Heart left ventricle (tissue), 16 donors: ENCODE measurements at regions not wholly inside any gene's neighbourhood (a gene's known extent, or its start where the extent isn't known, plus 50 kb on each side); places are given as distances from the start of the nearest gene placed in this dataset.

Experiments used
- ATAC-seq, 4 donors: fragments of 200-7000 bp; cut with Tn5 transposase; one replicate each; pipeline ENCODE4 v1.9.1; 2020 to 2022; ENCODE audit warnings: moderate library complexity in 4 of 4, mild to moderate bottlenecking in 3 of 4, moderate number of reproducible peaks in 1 of 4
- DNase-seq, 5 donors: peaks; one replicate each; pipeline ENCODE4 v3.0.0-alpha.2; 2020
- H3K27ac ChIP-seq, 12 donors: fragments of 200-600 bp; sonication (generic) in 4 of 12; one replicate each; pipeline versions ENCODE4 v1.5.0 to v1.8.0; 2016 to 2022; ENCODE audit warnings: mild to moderate bottlenecking in 2 of 12
- H3K27me3 ChIP-seq, 9 donors: fragments of 200-600 bp; sonication (generic) in 2 of 9; one replicate each; pipeline versions ENCODE4 v1.5.1 to v1.8.0; 2016 to 2022; ENCODE audit warnings: mild to moderate bottlenecking in 3 of 9
- H3K36me3 ChIP-seq, 9 donors: fragments of 200-600 bp; sonication (generic) in 2 of 9; one replicate each; pipeline versions ENCODE4 v1.5.0 to v1.8.0; 2018 to 2022; ENCODE audit warnings: mild to moderate bottlenecking in 2 of 9
- H3K4me1 ChIP-seq, 12 donors: fragments of 200-600 bp; sonication (generic) in 4 of 12; one replicate each; pipeline versions ENCODE4 v1.5.0 to v1.8.0; 2016 to 2022; ENCODE audit warnings: mild to moderate bottlenecking in 3 of 12
- H3K4me3 ChIP-seq, 12 donors: fragments of 200-600 bp; sonication (generic) in 4 of 12; one replicate each; pipeline versions ENCODE4 v1.5.0 to v1.8.0; 2017 to 2022; ENCODE audit warnings: mild to moderate bottlenecking in 9 of 12, moderate library complexity in 4 of 12
- H3K9me3 ChIP-seq, 12 donors: fragments of 200-600 bp; sonication (generic) in 4 of 12; one replicate each; pipeline versions ENCODE4 v1.5.0 to v1.8.0; 2016 to 2022; ENCODE audit warnings: mild to moderate bottlenecking in 1 of 12
- CTCF ChIP-seq, 12 donors: fragments of 200-600 bp; sonication (generic) in 4 of 12; IDR thresholded peaks; one replicate each; pipeline versions ENCODE4 v1.5.0 to v1.8.0; 2018 to 2022; ENCODE audit warnings: antibody characterized with exemption in 12 of 12, mild to moderate bottlenecking in 5 of 12
- POLR2A ChIP-seq, 2 donors: fragments of 450-650 bp; IDR thresholded peaks; one replicate each; pipeline ENCODE4 v1.6.1; 2017; ENCODE audit warnings: antibody characterized with exemption in 2 of 2, mild to moderate bottlenecking in 2 of 2, moderate library complexity in 2 of 2
- WGBS, 4 donors: extraction: QIAGEN DNeasy Blood & Tissue Kit in 2 of 4; methylation state at CpG; one replicate each; pipeline versions ENCODE4 v1.1.5 to v1.1.7; 2013 to 2018; 5-methylcytosine and 5-hydroxymethylcytosine counted together
- intact Hi-C, 10 donors: fragments of 100-400 bp; cut with DNase I; formaldehyde crosslinking; loops; one replicate each; pipeline versions ENCODE4 v1.11.1 to v1.14.2; 2022
- donor health status: ischemic (EF 13 %, LVEDD 7.1; RV severe dilation, severe dysfunction).
- donor health status: healthy with polysubstance abuse.
- donor health status: DM: no; HTN: yes; CAD: no.
- donor health status: DM: no; HTN: no; CAD: no.
- donor health status: ischemic (EF 25% LVEDD 6.9; RV normal size, moderate dysfunction).
- donor health status: ischemic (EF 25% LVEDD 5.7; RV mildly dilated, moderate dysfunction).
- donor health status: healthy.
- donor health status: DM: yes; HTN: yes; CAD: no.
- donor health status: ischemic (EF 35%, LVEDD 5.7; RV mildly dilated, moderate dysfunction).
- donor health status: nonischemic (EF 11% LVEDD 7.7; RV severe dilation, severe dysfunction).
- donor health status: DM: yes; HTN: yes; CAD: no.
- donor health status: PGD.
- donor health status: ischemic (EF 29% LVEDD 5.4; RV normal size, mild dysfunction).
- donor health status: nonischemic (EF 23%, LVEDD 6.1; RV moderate dilation, normal function).

GRCh38 chrX:98448524-98448923 is 1564.8 kb downstream of the RPA4 start:
- ATAC-seq (no peak), DNase-seq (no peak)
- TF ChIP-seq POLR2A (IDR thresholded peaks at IDR 0.05) (no peak), CTCF (IDR thresholded peaks at IDR 0.05) (no peak)
- Histone ChIP-seq H3K27me3 (no peaks in the 10 kb centered on the region), H3K9me3 (peaks cover 0 to under 1% (median 0%) of the 10 kb centered on the region in 12 donors), H3K36me3 (no peaks in the 10 kb centered on the region), H3K4me1 (no peaks in the 10 kb centered on the region), H3K4me3 (no peak overlapping the region), H3K27ac (no peak overlapping the region)
- WGBS, 4 donors = 82 to 89% (median 87%) methylated on average over 4 of the region's 4 CpGs
- intact Hi-C loops = loop anchor here in 1 of 10 donors (2.0 kb wide), 1 partner anchor 28 kb away; no protein-coding TSS in a partner anchor

- no peak overlapping the region for H3K27ac ChIP-seq
- 56 to 95% (median 85%) methylated on average over 1 of the region's 1 CpG for WGBS, 4 donors
- ATAC-seq (no peak), DNase-seq (no peak)
- no peaks in the 10 kb centered on the region for H3K4me1 ChIP-seq
- H3K9me3 ChIP-seq = no peaks in the 10 kb centered on the region
- no peak overlapping the region for H3K4me3 ChIP-seq
- no peaks in the 10 kb centered on the region for H3K36me3 ChIP-seq
- intact Hi-C loops = no loop called here
- TF ChIP-seq CTCF (IDR thresholded peaks at IDR 0.05) (no peak), POLR2A (IDR thresholded peaks at IDR 0.05) (no peak)
- H3K27me3 ChIP-seq = no peaks in the 10 kb centered on the region
Observed at GRCh38 chrX:98452456-98452855, 1568.7 kb downstream of the RPA4 start.

- intact Hi-C loops = no loop called here
- 45 to 54% (median 50%) methylated on average over 1 of the region's 1 CpG for WGBS, 4 donors
- DNase-seq (no peak), ATAC-seq (no peak)
- no peak for TF ChIP-seq CTCF (IDR thresholded peaks at IDR 0.05)
- no peak for TF ChIP-seq POLR2A (IDR thresholded peaks at IDR 0.05)
- no peak overlapping the region for H3K27ac ChIP-seq
- H3K36me3 ChIP-seq = no peaks in the 10 kb centered on the region
- H3K27me3 ChIP-seq = peaks cover 0 to 5% (median 0%) of the 10 kb centered on the region in 9 donors
- no peaks in the 10 kb centered on the region for H3K4me1 ChIP-seq
- no peak overlapping the region for H3K4me3 ChIP-seq
- H3K9me3 ChIP-seq = no peaks in the 10 kb centered on the region
Observed at GRCh38 chrX:98459669-98460068, 1576.0 kb downstream of the RPA4 start.

- no peak overlapping the region for H3K4me3 ChIP-seq
- no peaks in the 10 kb centered on the region for H3K36me3 ChIP-seq
- no peaks in the 10 kb centered on the region for H3K9me3 ChIP-seq
- WGBS, 4 donors = 80 to 86% (median 83%) methylated on average over 4 of the region's 4 CpGs
- TF ChIP-seq POLR2A (IDR thresholded peaks at IDR 0.05) = no peak
- no peak for TF ChIP-seq CTCF (IDR thresholded peaks at IDR 0.05)
- intact Hi-C loops = no loop called here
- no peak overlapping the region for H3K27ac ChIP-seq
- no peaks in the 10 kb centered on the region for H3K27me3 ChIP-seq
- no peaks in the 10 kb centered on the region for H3K4me1 ChIP-seq
- DNase-seq (no peak), ATAC-seq (no peak)
Observed at GRCh38 chrX:98480606-98481005, 1596.9 kb downstream of the RPA4 start.
